H7 (cell line): ENCODE measurements at regions not wholly inside any gene's neighbourhood (a gene's known extent, or its start where the extent isn't known, plus 50 kb on each side); places are given as distances from the start of the nearest gene placed in this dataset.

Experiments
- DNase-seq: peaks from one replicate; pipeline ENCODE4 v3.0.0; 2012
- H3K27me3 ChIP-seq: 2 replicates; pipeline ENCODE4 v1.6.0; 2011; ENCODE audit warnings: mild to moderate bottlenecking, low read length; ENCODE audit not compliant: control insufficient read depth, insufficient read depth
- H3K36me3 ChIP-seq: replicated peaks from 2 replicates; pipeline ENCODE4 v1.5.1; 2011; ENCODE audit warnings: low read length; ENCODE audit not compliant: control insufficient read depth, insufficient read depth
- H3K4me3 ChIP-seq: 2 replicates; pipeline ENCODE4 v1.5.1; 2011; ENCODE audit warnings: low read depth, mild to moderate bottlenecking, control low read depth, low read length, moderate library complexity; ENCODE audit not compliant: insufficient read depth

GRCh38 chr10:77696584-77696983, 59.0 kb upstream of the KCNMA1 start:
- H3K4me3 ChIP-seq: no peak overlapping the region
- DNase-seq: no peak
- H3K27me3 ChIP-seq: no peaks in the 10 kb centered on the region
- no peaks in the 10 kb centered on the region for H3K36me3 ChIP-seq

GRCh38 chr10:77695186-77695585, 57.6 kb upstream of the KCNMA1 start:
- H3K27me3 ChIP-seq: no peaks in the 10 kb centered on the region
- DNase-seq: no peak
- no peak overlapping the region for H3K4me3 ChIP-seq
- H3K36me3 ChIP-seq: no peaks in the 10 kb centered on the region

- H3K4me3 ChIP-seq: no peak overlapping the region
- no peak for DNase-seq
- no peaks in the 10 kb centered on the region for H3K36me3 ChIP-seq
- no peaks in the 10 kb centered on the region for H3K27me3 ChIP-seq
Measured at GRCh38 chr10:77692782-77693181, 55.2 kb upstream of the KCNMA1 start.

- Histone ChIP-seq H3K36me3 (no peaks in the 10 kb centered on the region), H3K27me3 (no peaks in the 10 kb centered on the region), H3K4me3 (no peak overlapping the region)
- no peak for DNase-seq
Measured at GRCh38 chr10:77689339-77689738, 51.7 kb upstream of the KCNMA1 start.

- no peak for DNase-seq
- Histone ChIP-seq H3K27me3 (no peaks in the 10 kb centered on the region), H3K36me3 (no peaks in the 10 kb centered on the region), H3K4me3 (no peak overlapping the region)
Measured at GRCh38 chr10:77687621-77688020, 50.0 kb upstream of the KCNMA1 start.
